CD4-positive, alpha-beta T cell treated with Interleukin-4 for 4 hours (primary cell): ENCODE measurements at regions not wholly inside any gene's neighbourhood (a gene's known extent, or its start where the extent isn't known, plus 50 kb on each side); places are given as distances from the start of the nearest gene placed in this dataset.

Source experiments
- DNase-seq: peaks from one replicate; pipeline ENCODE4 v3.0.0-alpha.2; 2020

- DNase-seq = no peak
Measured at GRCh38 chr16:85429776-85430522, 183.2 kb upstream of the GSE1 start.

GRCh38 chr16:85430523-85431421 is 182.3 kb upstream of the GSE1 start:
- DNase-seq = no peak

GRCh38 chr16:85431431-85432124 is 181.5 kb upstream of the GSE1 start:
- no peak for DNase-seq

- no peak for DNase-seq
Measured at GRCh38 chr16:85432606-85433005, 180.5 kb upstream of the GSE1 start.

GRCh38 chr16:85433477-85433876 is 179.6 kb upstream of the GSE1 start:
- DNase-seq = no peak

GRCh38 chr16:85435286-85435685 is 177.8 kb upstream of the GSE1 start:
- DNase-seq = no peak

GRCh38 chr16:85435700-85436099 is 177.4 kb upstream of the GSE1 start:
- no peak for DNase-seq

- no peak for DNase-seq
Measured at GRCh38 chr16:85436207-85436606, 176.9 kb upstream of the GSE1 start.

GRCh38 chr16:85436636-85437165 is 176.4 kb upstream of the GSE1 start:
- no peak for DNase-seq

- DNase-seq = no peak
Measured at GRCh38 chr16:85437166-85438052, 175.7 kb upstream of the GSE1 start.

GRCh38 chr16:85438981-85439685 is 174.0 kb upstream of the GSE1 start:
- DNase-seq = no peak

GRCh38 chr16:85440744-85441143 is 172.4 kb upstream of the GSE1 start:
- no peak for DNase-seq

GRCh38 chr16:85441189-85441889 is 171.8 kb upstream of the GSE1 start:
- no peak for DNase-seq

- no peak for DNase-seq
Measured at GRCh38 chr16:85441890-85442670, 171.0 kb upstream of the GSE1 start.

GRCh38 chr16:85443116-85443515 is 170.0 kb upstream of the GSE1 start:
- DNase-seq = no peak

GRCh38 chr16:85443531-85443930 is 169.6 kb upstream of the GSE1 start:
- DNase-seq = no peak

GRCh38 chr16:85445064-85445778 is 167.9 kb upstream of the GSE1 start:
- no peak for DNase-seq

GRCh38 chr16:85445779-85446222 is 167.3 kb upstream of the GSE1 start:
- no peak for DNase-seq
